Activated CD8-positive, alpha-beta memory T cell treated with anti-CD3 and anti-CD28 coated beads for 1 hour (primary cell): ENCODE measurements at regions not wholly inside any gene's neighbourhood (a gene's known extent, or its start where the extent isn't known, plus 50 kb on each side); places are given as distances from the start of the nearest gene placed in this dataset.

Source experiments
- DNase-seq, 2 donors: peaks; one replicate each; pipeline ENCODE4 v3.0.0-alpha.2; 2020; ENCODE audit warnings: low read depth in 1 of 2; ENCODE audit errors: extremely low read depth in 1 of 2

DNA sequence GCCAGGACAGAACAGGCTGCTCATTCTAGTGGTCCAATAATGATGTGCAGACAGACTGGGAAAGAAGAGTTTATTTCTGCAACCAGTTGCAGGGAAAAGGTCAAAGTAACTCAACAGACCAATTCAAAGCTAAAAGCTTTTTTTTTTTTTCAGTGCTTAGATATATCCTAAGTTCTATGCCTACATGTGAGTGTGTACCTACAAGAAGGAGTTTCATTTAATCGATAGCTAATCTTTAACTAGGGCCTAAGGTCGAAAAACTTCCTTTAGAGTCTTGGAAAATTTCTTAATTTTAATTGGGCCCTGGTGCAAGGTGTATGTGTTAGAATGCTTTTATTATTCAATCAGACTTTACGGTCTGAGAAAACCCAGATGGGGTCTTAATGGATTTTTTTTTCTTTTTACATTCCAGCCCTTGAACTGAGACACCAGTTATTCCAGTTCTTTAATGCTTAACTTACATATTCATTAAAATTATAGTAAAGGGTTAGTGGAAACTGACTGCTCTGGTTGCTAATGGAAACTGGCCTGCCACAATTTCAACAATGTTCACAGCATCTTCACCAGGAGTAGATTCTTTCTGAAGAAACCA lies 365.3 kb downstream of the MTRR start:
- DNase-seq, result no peak

GRCh38 chr5:8238080-8238479 lies 369.1 kb downstream of the MTRR start:
- DNase-seq, result no peak

DNA sequence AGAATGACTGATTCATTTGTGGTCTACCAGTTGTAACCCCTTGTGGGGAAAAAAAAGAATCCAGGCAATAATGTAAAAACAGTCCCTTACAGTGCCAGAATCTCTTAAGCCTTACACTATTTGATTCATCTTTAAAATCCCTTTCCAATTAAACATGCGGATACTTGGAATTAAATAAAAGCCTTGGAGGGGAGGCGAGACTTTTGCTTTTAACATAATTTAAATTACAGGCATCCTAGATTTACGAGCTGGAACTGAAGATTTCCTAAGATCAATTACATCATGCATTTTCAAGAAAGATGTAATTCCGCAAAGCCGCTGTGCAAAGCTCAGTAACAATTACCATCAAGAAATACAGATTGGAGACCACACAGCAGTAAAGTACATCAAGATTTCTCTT lies 370.2 kb downstream of the MTRR start:
- DNase-seq, result no peak

DNA sequence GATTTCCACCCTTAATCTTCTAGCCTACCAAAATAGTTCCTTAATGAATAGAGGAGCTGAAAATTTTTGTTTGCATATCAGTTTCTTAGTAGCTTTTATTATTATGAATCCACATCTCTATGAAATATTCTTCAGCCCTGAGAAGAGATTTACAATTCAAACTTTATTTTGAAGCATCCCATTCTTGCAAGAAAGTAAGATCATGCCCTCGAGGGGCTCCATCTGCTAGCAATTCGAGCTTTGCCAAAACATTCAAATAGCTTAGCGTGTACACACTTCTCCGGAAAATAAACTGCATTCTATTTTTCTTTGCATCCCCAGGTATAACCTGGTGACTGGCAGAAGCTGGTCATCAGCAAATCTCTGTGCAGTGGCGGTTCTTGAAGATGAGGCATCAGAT lies 370.7 kb downstream of the MTRR start:
- no peak for DNase-seq

DNA sequence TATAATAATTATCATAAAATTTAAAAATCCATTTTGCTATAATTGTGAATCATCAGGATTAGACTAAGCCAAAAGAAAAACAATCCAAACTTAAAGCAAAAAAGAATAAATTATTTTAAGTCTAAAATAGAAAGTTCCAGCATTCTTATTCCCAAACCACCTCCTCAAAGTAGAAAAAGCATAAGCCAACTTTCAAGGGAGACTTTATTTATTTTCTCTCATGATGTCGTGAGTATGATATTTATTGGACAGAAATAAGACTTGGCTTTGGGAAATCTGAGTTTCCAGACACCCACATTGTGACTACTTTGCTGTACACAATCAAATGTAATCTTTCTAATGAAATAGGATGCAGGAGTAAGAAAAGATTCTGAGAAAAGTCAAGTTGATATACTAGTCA lies 372.1 kb downstream of the MTRR start:
- no peak for DNase-seq

DNA sequence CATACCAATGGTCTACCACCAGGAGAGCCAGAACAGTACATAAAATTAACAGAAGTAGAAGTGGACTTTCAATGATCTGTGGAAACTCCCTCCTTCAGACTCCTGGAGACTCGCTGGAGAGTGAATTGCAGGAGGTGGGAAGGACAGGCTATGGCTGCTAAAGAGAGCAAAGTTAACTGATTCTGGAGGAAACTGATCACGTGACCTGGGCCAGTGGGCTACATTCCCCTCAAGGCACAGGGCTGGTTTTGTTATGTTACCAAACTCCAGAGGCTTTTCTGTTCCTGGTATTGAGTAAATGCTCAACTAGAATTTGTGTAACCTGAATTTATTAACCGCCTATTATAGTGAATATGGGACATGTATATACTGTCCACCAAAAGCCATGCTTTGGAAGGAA lies 372.6 kb downstream of the MTRR start:
- no peak for DNase-seq

DNA sequence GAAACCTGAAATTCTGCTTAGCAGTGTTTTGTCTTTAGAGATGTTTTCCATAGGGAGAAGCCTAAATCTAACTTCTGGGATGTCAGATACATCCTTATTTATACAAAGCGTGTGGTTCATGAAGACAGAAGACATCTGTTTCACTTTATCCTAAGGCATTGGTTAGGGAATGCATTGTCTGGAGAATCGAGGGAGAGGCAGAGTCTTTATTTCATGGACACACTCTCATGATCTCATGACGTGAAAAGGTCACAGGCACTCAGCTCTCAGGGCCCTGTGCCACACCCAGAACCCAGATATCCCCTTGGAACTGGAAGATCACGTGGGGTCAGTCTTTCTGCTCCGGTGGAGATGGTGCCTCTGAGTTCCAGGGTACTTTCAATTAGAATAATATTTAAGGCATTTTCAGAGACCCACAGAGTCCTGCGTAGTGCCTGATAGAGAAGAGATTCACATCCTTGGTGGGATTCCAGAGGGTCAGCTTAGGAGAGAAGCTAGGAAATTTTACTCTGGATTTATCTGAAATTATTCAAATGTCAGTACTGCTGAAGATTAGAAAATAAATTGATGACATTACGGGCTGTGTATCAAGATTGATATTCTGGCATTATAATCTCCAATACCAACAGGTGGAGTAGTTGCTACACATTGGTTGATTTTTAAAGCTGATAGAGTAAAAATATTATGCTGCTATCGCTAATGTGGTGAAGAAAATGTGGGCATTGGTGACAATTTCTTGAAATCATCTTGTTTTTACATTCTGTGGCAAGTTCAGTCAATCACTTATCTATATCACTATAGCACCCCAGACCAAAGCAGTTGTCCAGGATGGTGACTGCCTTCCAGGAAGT lies 378.3 kb downstream of the MTRR start:
- no peak for DNase-seq

DNA sequence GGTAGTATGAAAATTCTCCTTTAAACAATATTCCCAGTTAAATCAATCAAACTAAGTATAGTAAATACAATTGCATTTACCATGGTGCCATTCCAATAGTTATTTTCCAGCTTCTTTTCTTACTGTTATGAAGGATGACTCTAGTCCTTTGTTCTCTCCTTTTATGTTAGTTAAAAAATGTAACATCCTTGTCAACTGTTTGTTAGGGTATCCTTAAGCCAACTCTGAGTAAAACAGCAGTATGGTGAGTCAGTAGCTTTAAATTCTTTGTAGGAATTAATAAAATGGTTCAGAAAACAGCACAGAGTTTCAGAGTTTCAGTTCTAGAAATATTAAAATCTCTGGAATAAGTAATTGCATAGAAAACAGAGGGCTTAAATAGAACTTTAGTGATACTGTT lies 384.4 kb downstream of the MTRR start:
- no peak for DNase-seq

- no peak for DNase-seq
Observed at GRCh38 chr5:8254674-8255073, 385.7 kb downstream of the MTRR start.

- no peak for DNase-seq
Observed at GRCh38 chr5:8258801-8259200, 389.9 kb downstream of the MTRR start.

- DNase-seq, result no peak
Observed at GRCh38 chr5:8270246-8270645, 401.3 kb downstream of the MTRR start.

- DNase-seq, result no peak
Observed at GRCh38 chr5:8280711-8281363, 411.9 kb downstream of the MTRR start.

GRCh38 chr5:8288334-8288733 lies 419.4 kb downstream of the MTRR start:
- DNase-seq, result no peak

DNA sequence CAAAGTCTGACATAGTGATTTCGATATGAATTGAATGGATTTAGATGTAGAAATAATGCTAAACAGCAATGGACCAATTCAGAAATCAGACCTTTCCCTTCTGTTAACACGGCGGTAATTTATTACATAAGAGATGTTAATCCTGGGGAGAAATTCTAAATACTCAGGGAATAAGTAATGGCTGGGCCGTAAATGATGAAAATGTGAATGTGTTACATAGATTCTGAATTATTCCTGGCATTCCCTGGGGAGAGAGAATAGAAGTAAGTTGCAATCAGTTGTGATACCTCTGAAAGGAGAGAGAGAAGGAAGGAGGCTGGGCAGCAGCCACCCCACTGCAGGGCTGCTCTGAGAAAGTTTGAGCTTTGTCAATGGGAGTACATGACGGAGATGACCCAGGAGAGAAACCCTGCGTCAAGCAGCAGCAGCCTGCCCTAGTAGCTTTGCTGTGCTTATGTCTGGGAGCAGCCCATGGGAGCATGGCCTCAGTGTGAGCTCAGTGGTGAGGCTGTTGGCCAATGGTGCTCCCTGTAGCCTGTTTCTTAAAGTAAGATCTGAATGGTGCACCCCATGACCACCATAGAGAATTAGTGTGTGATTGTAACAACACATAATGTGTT lies 420.1 kb downstream of the MTRR start:
- no peak for DNase-seq

GRCh38 chr5:8289779-8290178 lies 420.8 kb downstream of the MTRR start:
- no peak for DNase-seq

GRCh38 chr5:8290721-8291120 lies 421.8 kb downstream of the MTRR start:
- no peak for DNase-seq

GRCh38 chr5:8291641-8292040 lies 422.7 kb downstream of the MTRR start:
- DNase-seq, result no peak

DNA sequence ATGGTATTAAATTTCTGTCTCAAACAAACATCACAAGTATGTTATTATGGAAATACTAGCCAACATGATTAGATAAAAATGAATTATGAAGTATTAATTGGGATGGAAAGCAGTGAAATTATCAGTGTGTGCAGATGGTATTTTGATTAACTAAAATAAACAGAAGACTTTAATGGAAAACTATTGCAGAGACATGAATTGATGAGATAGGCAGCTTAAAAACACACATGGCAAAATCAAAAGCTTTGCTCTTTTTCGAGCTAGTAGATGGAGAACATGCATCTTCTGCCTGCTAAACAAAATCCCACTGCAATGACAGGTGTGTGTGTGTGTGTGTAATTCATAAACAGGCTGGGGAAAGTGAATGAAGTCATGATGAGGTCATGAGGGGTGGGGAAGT lies 426.2 kb downstream of the MTRR start:
- DNase-seq, result no peak

DNA sequence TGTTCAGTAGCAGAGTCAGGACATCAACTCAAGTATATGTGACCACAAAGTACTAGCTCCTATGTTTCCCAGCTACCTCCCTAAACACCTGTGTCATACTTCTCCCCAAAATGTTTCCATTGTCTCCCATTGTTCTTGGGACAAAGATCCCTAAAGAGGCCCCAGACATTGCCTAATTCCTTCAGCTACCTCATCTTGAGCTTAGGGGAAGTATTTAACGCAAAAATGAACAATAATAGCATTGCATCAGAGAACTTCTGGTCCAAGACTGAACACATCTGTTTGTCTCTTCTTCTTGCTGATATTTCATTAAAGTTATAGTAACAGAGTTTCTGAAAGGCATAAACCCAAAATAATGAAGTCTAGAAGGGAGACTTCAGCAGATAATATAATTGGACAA lies 430.8 kb downstream of the MTRR start:
- DNase-seq, result no peak

DNA sequence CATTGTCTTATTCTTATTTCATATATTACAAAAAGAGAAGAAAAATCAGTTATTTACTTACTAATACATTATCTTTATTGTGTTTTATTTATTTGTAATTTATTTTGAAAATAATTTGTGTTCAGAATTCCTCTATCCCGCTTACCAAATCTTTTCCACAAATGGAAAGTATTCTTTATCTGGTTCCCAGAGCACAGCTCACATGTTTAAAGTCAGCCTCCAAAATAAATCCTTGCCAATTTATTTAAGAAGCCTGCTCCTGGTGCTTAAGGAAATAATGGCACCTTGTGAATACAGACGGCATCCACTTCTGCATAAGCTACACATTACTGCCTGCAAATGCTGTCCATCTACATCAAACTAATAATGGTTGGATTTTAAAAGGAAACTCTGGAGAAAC lies 435.4 kb downstream of the MTRR start:
- DNase-seq, result no peak

- DNase-seq, result no peak
Observed at GRCh38 chr5:8306288-8306896, 437.4 kb downstream of the MTRR start.
